K562 (cell line): ENCODE measurements at regions not wholly inside any gene's neighbourhood (a gene's known extent, or its start where the extent isn't known, plus 50 kb on each side); places are given as distances from the start of the nearest gene placed in this dataset.

Experiments used
- ATAC-seq: fragments of 200-7000 bp; cut with Tn5 transposase; 3 replicates; pipeline ENCODE4 v1.9.1; 2020; ENCODE audit warnings: moderate library complexity
- BruUV-seq: library from RNA; stranded (reverse); fragments of 400-500 nt; replicated peaks from 2 replicates; lab custom pipeline; 2021; lab: Mats Ljungman, UMichigan
- CTCF ChIA-PET: fragments of 300-600 bp; formaldehyde crosslinking; extraction: SDS; loops from one replicate; lab custom pipeline; 2021; ENCODE audit warnings: low intra/inter-chr PET ratio; lab: Yijun Ruan, JAX
- POLR2A ChIA-PET: fragments of 300-600, 350-650 bp; sonication (Branson Sonifier 250); formaldehyde crosslinking; extraction: SDS; loops from one replicate; lab custom pipeline; 2021; ENCODE audit warnings: antibody characterized with exemption, inconsistent platforms; lab: Yijun Ruan, JAX
- DNase-seq, 4 experiments: peaks; one replicate each; pipeline versions ENCODE4 v3.0.0 to v3.0.0-alpha.2; 2011 to 2018; ENCODE audit warnings: low spot score in 3 of 4, mixed read lengths in 3 of 4; ENCODE audit errors: extremely low read depth in 1 of 4
- FAIRE-seq: peaks from 2 replicates; lab custom pipeline; 2011; peaks lifted over from hg19 to GRCh38; lab: Jason Lieb, UNC
- H2AFZ ChIP-seq: 2 replicates; pipeline ENCODE4 v1.6.0; 2011; ENCODE audit warnings: low read depth, low read length, control low read depth, inconsistent platforms
- H3K27ac ChIP-seq: fragments of 200-600 bp; 3 replicates; pipeline ENCODE4 v1.8.0; 2011; ENCODE audit warnings: low read depth, mild to moderate bottlenecking, control low read depth, inconsistent platforms, low read length, moderate library complexity, mixed read lengths; ENCODE audit errors: extremely low read depth
- H3K27me3 ChIP-seq, 2 experiments: fragments of 300-600 bp in 1 of 2; 2 replicates in 1 of 2; 3 replicates in 1 of 2; pipeline versions ENCODE4 v1.6.0 to v1.8.0; 2011; ENCODE audit warnings: inconsistent platforms in 2 of 2, low read length in 2 of 2, mild to moderate bottlenecking in 1 of 2, mixed read lengths in 1 of 2, moderate library complexity in 1 of 2; ENCODE audit not compliant: control insufficient read depth in 2 of 2, insufficient read depth in 2 of 2
- H3K36me3 ChIP-seq: fragments of 300-600 bp; 3 replicates; pipeline ENCODE4 v1.8.0; 2011; ENCODE audit warnings: mild to moderate bottlenecking, low read length, inconsistent platforms; ENCODE audit not compliant: control insufficient read depth, insufficient read depth
- H3K4me1 ChIP-seq, 2 experiments: fragments of 200-600 bp in 1 of 2; replicated peaks in 1 of 2; 2 replicates in 1 of 2; 3 replicates in 1 of 2; pipeline versions ENCODE4 v1.5.1 to v1.8.0; 2011; ENCODE audit warnings: inconsistent platforms in 2 of 2, low read length in 2 of 2, mild to moderate bottlenecking in 1 of 2, mixed read lengths in 1 of 2, moderate library complexity in 1 of 2; ENCODE audit not compliant: control insufficient read depth in 2 of 2, insufficient read depth in 2 of 2
- H3K4me2 ChIP-seq: 2 replicates; pipeline ENCODE4 v1.6.1; 2011; ENCODE audit warnings: low read length, control low read depth, inconsistent platforms, mixed read lengths; ENCODE audit not compliant: insufficient read depth
- H3K4me3 ChIP-seq: fragments of 200-600 bp; sonication (generic), shearing (Covaris generic); 2 replicates; pipeline ENCODE4 v1.5.1; 2016; ENCODE audit warnings: control low read depth, inconsistent platforms
- H3K79me2 ChIP-seq: fragments of 200-600 bp; 3 replicates; pipeline ENCODE4 v1.8.0; 2011; ENCODE audit warnings: low read length, inconsistent platforms; ENCODE audit not compliant: control insufficient read depth, insufficient read depth
- H3K9ac ChIP-seq, 2 experiments: 2 replicates each; pipeline versions ENCODE4 v1.6.0 to v1.6.1; 2011; ENCODE audit warnings: low read depth in 2 of 2, low read length in 2 of 2, control low read depth in 1 of 2, inconsistent platforms in 1 of 2, mild to moderate bottlenecking in 1 of 2, mixed read lengths in 1 of 2; ENCODE audit not compliant: insufficient read depth in 1 of 2
- H3K9me1 ChIP-seq: one replicate; pipeline ENCODE4 v1.6.0; 2011; ENCODE audit warnings: inconsistent platforms, mild to moderate bottlenecking, low read length, moderate library complexity; ENCODE audit not compliant: control insufficient read depth, insufficient read depth
- H3K9me3 ChIP-seq: replicated peaks from 2 replicates; pipeline ENCODE4 v1.5.1; 2011; ENCODE audit warnings: low read depth, low read length, inconsistent platforms; ENCODE audit not compliant: control insufficient read depth, insufficient read depth
- H4K20me1 ChIP-seq: replicated peaks from 2 replicates; pipeline ENCODE4 v1.6.1; 2011; ENCODE audit warnings: low read length, inconsistent platforms, mixed read lengths; ENCODE audit not compliant: control insufficient read depth, insufficient read depth
- ARNT ChIP-seq, 2 experiments: fragments of 450-650 bp; IDR thresholded peaks; 2 replicates each; pipeline ENCODE4 v1.6.1; 2016; ENCODE audit warnings: mild to moderate bottlenecking in 1 of 2
- BCOR ChIP-seq: fragments of 450-650 bp; IDR thresholded peaks from 2 replicates; pipeline ENCODE4 v1.6.1; 2016
- HNRNPH1 ChIP-seq: fragments of 200-400 bp; formaldehyde crosslinking; optimal IDR thresholded peaks from 2 replicates; pipeline ENCODE3; 2017; ENCODE audit warnings: low read depth, mild to moderate bottlenecking, low read length, moderate library complexity
- KAT2B ChIP-seq: IDR thresholded peaks from one replicate; pipeline ENCODE4 v1.6.1; 2012; ENCODE audit warnings: low read depth, mild to moderate bottlenecking, control low read depth, inconsistent platforms, low read length, moderate library complexity
- NONO ChIP-seq, 2 experiments: fragments of 200-400 bp in 1 of 2; fragments of 450-650 bp in 1 of 2; formaldehyde crosslinking in 1 of 2; IDR thresholded peaks; 2 replicates each; pipeline ENCODE4 v1.6.1; 2017; ENCODE audit warnings: low read depth in 2 of 2, mild to moderate bottlenecking in 2 of 2, moderate library complexity in 2 of 2, low read length in 1 of 2
- PHF21A ChIP-seq: fragments of 450-650 bp; IDR thresholded peaks from 2 replicates; pipeline ENCODE4 v1.6.1; 2017; ENCODE audit warnings: low read depth, borderline replicate concordance
- THAP7 ChIP-seq: fragments of 250-450 bp; sonication (Bioruptor Pico); IDR thresholded peaks from 2 replicates; pipeline ENCODE4 v1.5.0; 2021
- ZC3H8 ChIP-seq: fragments of 450-650 bp; IDR thresholded peaks from 2 replicates; pipeline ENCODE4 v1.6.1; 2017
- ZFP36 ChIP-seq: fragments of 150-350 bp; IDR thresholded peaks from 2 replicates; pipeline ENCODE4 v1.6.1; 2018; ENCODE audit warnings: low read length, low read depth; ENCODE audit not compliant: partially characterized antibody
- WGBS: fragments of 100-300 bp; shearing (Covaris generic); methylation state at CpG from one replicate; pipeline ENCODE4 v1.1.6; 2016; ENCODE audit warnings: low coverage, mixed read lengths; ENCODE audit not compliant: insufficient coverage; ENCODE audit errors: missing lambda C conversion rate; 5-methylcytosine and 5-hydroxymethylcytosine counted together
- in situ Hi-C: fragments of 300-500 bp; cut with MboI; formaldehyde crosslinking; loops from 4 replicates; pipeline ENCODE4 v1.15.0; 2018; ENCODE audit warnings: inconsistent platforms, mixed read lengths
- intact Hi-C: fragments of 100-400 bp; cut with micrococcal nuclease; formaldehyde crosslinking; loops from 2 replicates; pipeline ENCODE4 v1.14.2; 2022

GRCh38 chr17:49898366-49899190, 50.7 kb upstream of the TAC4 start:
- ATAC-seq (no peak), DNase-seq (no peak), FAIRE-seq (no peak)
- H4K20me1 ChIP-seq: peaks cover 6% of the 10 kb centered on the region; the same call in 1 of the 2 replicates
- H3K9me1 ChIP-seq: no peaks in the 10 kb centered on the region
- no peak overlapping the region for H3K27ac ChIP-seq
- no TSS peak for BruUV-seq
- H3K27me3 ChIP-seq: peaks cover 20 to 60% of the 10 kb centered on the region in 2 experiments; a peak in 4 of 5 replicates
- no peaks in the 10 kb centered on the region for H3K36me3 ChIP-seq
- H3K4me2 ChIP-seq: no peak overlapping the region
- in situ Hi-C loops: no loop called here
- H2AFZ ChIP-seq: no peak overlapping the region
- 2% methylated on average over 9 of the region's 9 CpGs for WGBS
- no peaks in the 10 kb centered on the region for H3K9me3 ChIP-seq
- peaks cover 0 to 7% of the 10 kb centered on the region in 2 experiments; a peak in 1 of 5 replicates for H3K4me1 ChIP-seq
- intact Hi-C loops: no loop called here
- TF ChIP-seq ZC3H8 (no peak), THAP7 (CRISPR knock-in tag) (no peak), ZFP36 (no peak), HNRNPH1 (no peak), NONO (IDR thresholded peaks at IDR 0.05; ENCODE audit: low read depth in 2 of 2, low read length in 1 of 2) (no peak), BCOR (no peak), PHF21A (no peak), ARNT (IDR thresholded peaks at IDR 0.05) (no peak), KAT2B (no peak)
- H3K4me3 ChIP-seq: no peak overlapping the region
- ChIA-PET POLR2A (interaction anchor here (0.6 kb wide), 1 partner anchor 203 kb away, joined by 3 read pairs; no protein-coding TSS in a partner anchor), CTCF (interaction anchor here (0.7 to 2.7 kb wide), 3 partner anchors 35 to 100 kb away, joined by 3 to 14 read pairs (median 8); no protein-coding TSS in a partner anchor)
- H3K9ac ChIP-seq: no peak overlapping the region; a peak in 1 of 4 replicates
- H3K79me2 ChIP-seq: no peaks in the 10 kb centered on the region
